ENCODE measurements at regions not wholly inside any gene's neighbourhood (a gene's known extent, or its start where the extent isn't known, plus 50 kb on each side); places are given as distances from the start of the nearest gene placed in this dataset.

- H3K27ac ChIP-seq (ENCODE audit: low read length): no peak overlapping the region
- H3K9me3 ChIP-seq (ENCODE audit: low read length): no peaks in the 10 kb centered on the region
- no peak overlapping the region for H3K4me3 ChIP-seq (ENCODE audit: low read length)
- POLR2A ChIA-PET (ENCODE audit: unreplicated experiment): no interaction called here
- H3K4me1 ChIP-seq (ENCODE audit: insufficient read depth, low read length): peaks cover 8% of the 10 kb centered on the region; the same call in 1 of the 2 replicates
- H2AFZ ChIP-seq (ENCODE audit: low read length): no peak overlapping the region
- no peaks in the 10 kb centered on the region for H3F3A ChIP-seq (ENCODE audit: low read length, unreplicated experiment)
- no TSS peak for BruUV-seq (replicated peaks)
- no peaks in the 10 kb centered on the region for H4K20me1 ChIP-seq (ENCODE audit: low read length)
- CTCF ChIA-PET: no interaction called here
- intact Hi-C loops (cut with micrococcal nuclease): no loop called here
- H3K36me3 ChIP-seq (ENCODE audit: low read depth, low read length): no peaks in the 10 kb centered on the region
- H3K4me2 ChIP-seq (ENCODE audit: low read length): no peak overlapping the region
- no peaks in the 10 kb centered on the region for H3K9me2 ChIP-seq (replicated peaks; ENCODE audit: low read length)
- H3K27me3 ChIP-seq (ENCODE audit: low read length): no peaks in the 10 kb centered on the region
- DNase-seq (no peak), ATAC-seq (no peak)
- no peaks in the 10 kb centered on the region for H3K79me2 ChIP-seq (ENCODE audit: low read length)
- TF ChIP-seq EZH2 (IDR thresholded peaks at IDR 0.05; ENCODE audit: low read length, unreplicated experiment) (no peak), EZH2phosphoT487 (IDR thresholded peaks at IDR 0.05; ENCODE audit: borderline replicate concordance, low read length) (no peak), CTCF (conservative IDR thresholded peaks at IDR 0.05; ENCODE audit: low read depth, low read length) (no peak)
- no peak overlapping the region for H3K9ac ChIP-seq (ENCODE audit: low read length)
Observed at GRCh38 chr2:120616261-120616660, 119.4 kb upstream of the GLI2 start.

GRCh38 chr2:120617055-120617454 is 118.6 kb upstream of the GLI2 start:
- intact Hi-C loops (cut with micrococcal nuclease): no loop called here
- peaks cover 8% of the 10 kb centered on the region; the same call in 1 of the 2 replicates for H3K4me1 ChIP-seq (ENCODE audit: insufficient read depth, low read length)
- no peaks in the 10 kb centered on the region for H3K9me3 ChIP-seq (ENCODE audit: low read length)
- H3K27me3 ChIP-seq (ENCODE audit: low read length): no peaks in the 10 kb centered on the region
- no peaks in the 10 kb centered on the region for H3F3A ChIP-seq (ENCODE audit: low read length, unreplicated experiment)
- no peaks in the 10 kb centered on the region for H4K20me1 ChIP-seq (ENCODE audit: low read length)
- H3K4me2 ChIP-seq (ENCODE audit: low read length): no peak overlapping the region
- TF ChIP-seq CTCF (conservative IDR thresholded peaks at IDR 0.05; ENCODE audit: low read depth, low read length) (no peak), EZH2 (IDR thresholded peaks at IDR 0.05; ENCODE audit: low read length, unreplicated experiment) (no peak), EZH2phosphoT487 (IDR thresholded peaks at IDR 0.05; ENCODE audit: borderline replicate concordance, low read length) (no peak)
- no peak overlapping the region for H3K9ac ChIP-seq (ENCODE audit: low read length)
- H3K36me3 ChIP-seq (ENCODE audit: low read depth, low read length): no peaks in the 10 kb centered on the region
- ChIA-PET POLR2A (ENCODE audit: unreplicated experiment) (no interaction called here), CTCF (no interaction called here)
- no peak overlapping the region for H2AFZ ChIP-seq (ENCODE audit: low read length)
- H3K9me2 ChIP-seq (replicated peaks; ENCODE audit: low read length): no peaks in the 10 kb centered on the region
- no TSS peak for BruUV-seq (replicated peaks)
- no peak overlapping the region for H3K4me3 ChIP-seq (ENCODE audit: low read length)
- ATAC-seq: no peak
- no peaks in the 10 kb centered on the region for H3K79me2 ChIP-seq (ENCODE audit: low read length)
- no peak for DNase-seq
- no peak overlapping the region for H3K27ac ChIP-seq (ENCODE audit: low read length)

DNA sequence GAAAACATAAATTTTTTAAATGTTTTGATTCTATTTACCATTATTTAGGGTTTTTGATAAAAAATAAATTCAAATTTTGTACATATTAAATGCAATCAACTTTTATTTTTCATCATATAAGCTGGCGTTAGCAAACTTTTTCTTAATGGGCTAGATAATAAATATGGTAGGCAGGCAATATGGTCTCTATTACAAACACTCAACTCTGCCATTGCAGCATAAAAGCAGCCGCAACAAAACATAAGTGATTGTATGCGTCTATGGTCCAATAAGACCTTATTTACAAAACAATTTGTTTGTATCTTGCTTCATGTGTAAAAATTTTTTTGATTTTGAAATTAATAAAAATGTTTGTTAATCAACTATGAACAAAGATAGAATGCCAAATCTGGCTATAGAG is 116.8 kb upstream of the GLI2 start:
- H3K36me3 ChIP-seq (ENCODE audit: low read depth, low read length): no peaks in the 10 kb centered on the region
- CTCF ChIA-PET: no interaction called here
- POLR2A ChIA-PET (ENCODE audit: unreplicated experiment): no interaction called here
- H3K27me3 ChIP-seq (ENCODE audit: low read length): no peaks in the 10 kb centered on the region
- no peak overlapping the region for H3K9ac ChIP-seq (ENCODE audit: low read length)
- H3K79me2 ChIP-seq (ENCODE audit: low read length): no peaks in the 10 kb centered on the region
- H3K9me3 ChIP-seq (ENCODE audit: low read length): no peaks in the 10 kb centered on the region
- H2AFZ ChIP-seq (ENCODE audit: low read length): no peak overlapping the region
- DNase-seq: no peak
- no TSS peak for BruUV-seq (replicated peaks)
- H3K4me1 ChIP-seq (ENCODE audit: insufficient read depth, low read length): peaks cover 8% of the 10 kb centered on the region; the same call in 1 of the 2 replicates
- no peaks in the 10 kb centered on the region for H3K9me2 ChIP-seq (replicated peaks; ENCODE audit: low read length)
- intact Hi-C loops (cut with micrococcal nuclease): no loop called here
- no peak overlapping the region for H3K4me3 ChIP-seq (ENCODE audit: low read length)
- ATAC-seq: no peak
- no peak overlapping the region for H3K27ac ChIP-seq (ENCODE audit: low read length)
- no peaks in the 10 kb centered on the region for H3F3A ChIP-seq (ENCODE audit: low read length, unreplicated experiment)
- no peak for TF ChIP-seq EZH2 (IDR thresholded peaks at IDR 0.05; ENCODE audit: low read length, unreplicated experiment)
- H3K4me2 ChIP-seq (ENCODE audit: low read length): no peak overlapping the region
- no peaks in the 10 kb centered on the region for H4K20me1 ChIP-seq (ENCODE audit: low read length)

All from PC-3 (cell line).